ENCODE measurements at regions not wholly inside any gene's neighbourhood (a gene's known extent, or its start where the extent isn't known, plus 50 kb on each side); places are given as distances from the start of the nearest gene placed in this dataset.

GRCh38 chr13:23980160-23980551 is 82.9 kb upstream of the C1QTNF9B start:
- no peaks in the 10 kb centered on the region for H3K27me3 ChIP-seq (ENCODE audit: control insufficient read depth, insufficient read depth, low read length)
- whole genome bisulfite sequencing (ENCODE audit: insufficient coverage), result under 1% methylated on average over 20 of the region's 28 CpGs
- H3K36me3 ChIP-seq (ENCODE audit: control insufficient read depth, insufficient read depth, low read length), result no peaks in the 10 kb centered on the region
- H3K27ac ChIP-seq (ENCODE audit: low read length), result peak overlapping the region; percentile 78
- peaks cover 25% of the 10 kb centered on the region for H3K4me1 ChIP-seq (ENCODE audit: control insufficient read depth, insufficient read depth, low read length)
- peak overlapping the region; percentile 62 for H3K4me3 ChIP-seq (ENCODE audit: low read length)
- no peaks in the 10 kb centered on the region for H3K9me3 ChIP-seq (replicated peaks; ENCODE audit: control insufficient read depth, low read depth, low read length)
- peak; percentile 86 for DNase-seq

DNA sequence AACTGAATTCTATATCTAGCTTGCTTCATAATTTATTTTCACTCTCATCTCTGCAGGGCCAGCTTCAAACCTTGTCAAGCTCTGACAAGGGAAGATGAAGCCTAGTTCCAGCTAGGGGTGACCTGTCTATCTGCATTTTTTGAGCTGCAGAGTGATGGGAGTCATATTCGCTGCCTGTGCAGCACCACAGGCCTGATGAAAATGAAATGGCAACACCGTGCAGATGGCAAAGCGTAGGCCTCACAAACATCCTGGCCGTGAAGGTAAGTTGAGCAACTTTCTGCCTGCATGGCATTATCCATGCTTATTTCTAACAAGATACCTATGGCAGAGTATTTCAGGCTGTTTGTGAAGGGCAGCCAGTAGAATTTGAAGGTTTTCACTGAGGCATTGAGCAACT is 86.4 kb upstream of the C1QTNF9B start:
- Histone ChIP-seq H3K27me3 (ENCODE audit: control insufficient read depth, insufficient read depth, low read length) (no peaks in the 10 kb centered on the region), H3K4me3 (ENCODE audit: low read length) (no peak overlapping the region), H3K9me3 (replicated peaks; ENCODE audit: control insufficient read depth, low read depth, low read length) (no peaks in the 10 kb centered on the region), H3K4me1 (ENCODE audit: control insufficient read depth, insufficient read depth, low read length) (peaks cover 32% of the 10 kb centered on the region), H3K27ac (ENCODE audit: low read length) (no peak overlapping the region), H3K36me3 (ENCODE audit: control insufficient read depth, insufficient read depth, low read length) (no peaks in the 10 kb centered on the region)
- DNase-seq, result no peak
- WGBS (ENCODE audit: insufficient coverage), result 96% methylated on average over 3 of the region's 4 CpGs

DNA sequence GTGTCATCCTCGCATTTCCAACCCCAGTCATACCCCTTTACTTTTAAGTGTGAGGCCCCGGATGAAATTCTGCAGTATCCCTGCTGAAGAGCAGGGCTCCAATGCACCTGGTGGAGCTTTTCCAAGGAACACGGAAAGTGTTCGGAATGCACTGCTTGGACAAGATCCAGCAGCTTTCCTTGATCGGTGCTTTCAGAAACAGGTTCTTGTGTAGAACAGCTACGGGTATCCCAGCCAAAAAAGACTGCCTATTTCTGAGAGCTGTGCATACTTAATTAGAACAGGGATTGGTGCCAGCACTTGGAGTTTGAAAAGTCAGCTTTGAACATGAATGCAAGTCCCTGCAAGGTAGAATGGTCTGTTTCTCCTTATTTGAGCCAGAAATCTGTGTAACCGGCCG is 87.2 kb upstream of the C1QTNF9B start:
- H3K9me3 ChIP-seq (replicated peaks; ENCODE audit: control insufficient read depth, low read depth, low read length), result no peaks in the 10 kb centered on the region
- no peaks in the 10 kb centered on the region for H3K36me3 ChIP-seq (ENCODE audit: control insufficient read depth, insufficient read depth, low read length)
- WGBS (ENCODE audit: insufficient coverage), result 18% methylated on average over 7 of the region's 8 CpGs
- no peak overlapping the region for H3K4me3 ChIP-seq (ENCODE audit: low read length)
- H3K27ac ChIP-seq (ENCODE audit: low read length), result no peak overlapping the region
- no peaks in the 10 kb centered on the region for H3K27me3 ChIP-seq (ENCODE audit: control insufficient read depth, insufficient read depth, low read length)
- H3K4me1 ChIP-seq (ENCODE audit: control insufficient read depth, insufficient read depth, low read length), result peaks cover 26% of the 10 kb centered on the region
- no peak for DNase-seq

DNA sequence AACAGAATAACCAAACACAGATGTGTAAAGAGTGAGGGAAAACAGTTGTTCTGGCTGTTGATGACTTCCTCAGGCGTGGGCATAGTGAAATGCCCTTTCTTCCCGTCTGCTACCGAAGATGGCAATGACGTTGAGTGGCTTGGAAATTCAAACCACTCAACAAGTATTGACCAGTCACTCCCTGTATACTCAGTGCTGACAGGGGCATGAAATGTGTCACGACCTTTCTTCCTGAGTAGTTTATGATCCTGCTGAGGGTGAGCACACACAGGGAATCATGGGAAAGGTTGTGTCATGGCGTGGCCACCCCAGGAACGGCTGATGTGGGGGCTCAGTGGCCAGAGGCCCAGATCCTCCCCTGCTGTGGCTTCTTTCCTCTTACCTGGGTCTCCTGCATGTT is 87.8 kb upstream of the C1QTNF9B start:
- no peak overlapping the region for H3K4me3 ChIP-seq (ENCODE audit: low read length)
- WGBS (ENCODE audit: insufficient coverage), result 58% methylated on average over 2 of the region's 7 CpGs
- DNase-seq, result no peak
- H3K9me3 ChIP-seq (replicated peaks; ENCODE audit: control insufficient read depth, low read depth, low read length), result no peaks in the 10 kb centered on the region
- H3K27ac ChIP-seq (ENCODE audit: low read length), result no peak overlapping the region
- H3K27me3 ChIP-seq (ENCODE audit: control insufficient read depth, insufficient read depth, low read length), result no peaks in the 10 kb centered on the region
- H3K36me3 ChIP-seq (ENCODE audit: control insufficient read depth, insufficient read depth, low read length), result no peaks in the 10 kb centered on the region
- peaks cover 22% of the 10 kb centered on the region for H3K4me1 ChIP-seq (ENCODE audit: control insufficient read depth, insufficient read depth, low read length)

DNA sequence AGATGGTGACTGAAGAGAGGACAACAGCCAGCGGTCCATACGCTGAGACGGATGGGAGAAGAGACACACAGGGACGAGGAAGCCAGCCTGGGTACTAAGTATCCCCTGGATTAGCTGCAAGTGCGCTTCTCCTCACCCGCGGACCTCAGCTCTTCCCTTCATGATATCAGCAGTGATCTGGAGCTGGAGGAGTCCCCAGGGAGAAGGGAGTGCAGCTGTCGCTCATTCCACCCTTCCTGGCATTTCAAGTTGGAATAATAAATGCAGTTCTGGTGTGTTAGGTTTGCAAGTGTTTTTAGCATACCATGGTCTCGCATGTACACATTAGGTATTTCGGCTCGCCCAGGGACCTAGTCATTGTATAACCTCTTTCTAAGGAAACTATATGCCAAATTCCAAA is 88.5 kb upstream of the C1QTNF9B start:
- H3K4me1 ChIP-seq (ENCODE audit: control insufficient read depth, insufficient read depth, low read length), result peaks cover 22% of the 10 kb centered on the region
- H3K27ac ChIP-seq (ENCODE audit: low read length), result no peak overlapping the region
- peak; percentile 61 for DNase-seq
- H3K4me3 ChIP-seq (ENCODE audit: low read length), result no peak overlapping the region
- H3K36me3 ChIP-seq (ENCODE audit: control insufficient read depth, insufficient read depth, low read length), result no peaks in the 10 kb centered on the region
- no peaks in the 10 kb centered on the region for H3K9me3 ChIP-seq (replicated peaks; ENCODE audit: control insufficient read depth, low read depth, low read length)
- H3K27me3 ChIP-seq (ENCODE audit: control insufficient read depth, insufficient read depth, low read length), result no peaks in the 10 kb centered on the region
- 89% methylated on average over 3 of the region's 11 CpGs for WGBS (ENCODE audit: insufficient coverage)

DNA sequence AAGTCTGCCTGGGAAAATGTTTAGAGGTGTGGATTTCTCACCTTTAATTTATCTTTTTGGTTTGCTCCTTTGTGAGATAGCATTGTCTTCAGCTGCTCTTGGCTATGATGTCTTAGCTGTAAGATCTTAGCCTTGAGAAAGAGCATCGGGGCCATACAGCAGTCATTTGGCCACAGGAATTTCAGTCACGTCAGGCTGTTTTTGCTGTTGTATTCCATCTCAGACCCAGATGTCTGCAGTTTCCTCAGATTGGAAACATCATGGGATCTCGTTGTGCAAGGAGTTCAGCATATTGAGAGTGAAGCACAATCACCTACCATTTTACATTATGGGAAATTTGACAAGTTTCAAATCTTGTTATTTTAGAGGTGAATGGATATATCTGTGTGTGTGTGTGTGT is 89.3 kb upstream of the C1QTNF9B start:
- Histone ChIP-seq H3K27ac (ENCODE audit: low read length) (no peak overlapping the region), H3K4me3 (ENCODE audit: low read length) (no peak overlapping the region), H3K9me3 (replicated peaks; ENCODE audit: control insufficient read depth, low read depth, low read length) (no peaks in the 10 kb centered on the region), H3K27me3 (ENCODE audit: control insufficient read depth, insufficient read depth, low read length) (no peaks in the 10 kb centered on the region), H3K4me1 (ENCODE audit: control insufficient read depth, insufficient read depth, low read length) (peaks cover 26% of the 10 kb centered on the region), H3K36me3 (ENCODE audit: control insufficient read depth, insufficient read depth, low read length) (no peaks in the 10 kb centered on the region)
- peak; percentile 46 for DNase-seq
- 35% methylated on average over 2 of the region's 3 CpGs for WGBS (ENCODE audit: insufficient coverage)

DNA sequence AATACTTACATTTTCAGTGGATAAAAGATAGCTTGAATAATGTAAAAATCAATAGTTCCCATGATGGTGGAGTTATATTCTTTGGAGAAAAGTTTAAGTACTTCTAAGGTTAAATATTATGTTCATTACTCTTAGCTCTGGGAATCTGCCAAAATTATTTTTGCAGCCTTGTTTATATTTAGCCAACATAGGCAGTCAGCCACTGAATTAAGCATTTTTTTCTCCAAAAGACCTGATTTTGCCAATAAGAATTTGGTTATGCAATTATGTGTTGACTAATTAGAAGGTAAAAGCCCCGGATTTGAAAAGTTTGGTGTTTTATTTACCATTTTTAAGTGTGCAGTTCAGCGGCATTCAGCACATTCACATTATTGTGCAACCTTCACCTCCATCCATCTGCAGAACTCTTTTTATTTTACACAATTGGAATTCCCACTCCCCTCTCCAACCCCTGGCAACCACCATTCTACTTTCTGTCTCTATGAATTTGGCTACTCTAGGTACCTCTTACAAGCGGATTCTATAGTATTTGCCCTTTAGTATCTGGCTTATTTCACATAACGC is 90.1 kb upstream of the C1QTNF9B start:
- WGBS (ENCODE audit: insufficient coverage), result 36% methylated on average over 1 of the region's 4 CpGs
- H3K27ac ChIP-seq (ENCODE audit: low read length), result no peak overlapping the region

GRCh38 chr13:23988546-23989122 is 91.3 kb upstream of the C1QTNF9B start:
- WGBS (ENCODE audit: insufficient coverage), result no CpG with 5 or more reads among the region's 4 CpGs

More for the DNA sequence above, 90.1 kb upstream of the C1QTNF9B start:
- Histone ChIP-seq H3K4me1 (ENCODE audit: control insufficient read depth, insufficient read depth, low read length) (peaks cover 31% of the 10 kb centered on the region), H3K36me3 (ENCODE audit: control insufficient read depth, insufficient read depth, low read length) (no peaks in the 10 kb centered on the region), H3K4me3 (ENCODE audit: low read length) (no peak overlapping the region), H3K27me3 (ENCODE audit: control insufficient read depth, insufficient read depth, low read length) (no peaks in the 10 kb centered on the region), H3K9me3 (replicated peaks; ENCODE audit: control insufficient read depth, low read depth, low read length) (no peaks in the 10 kb centered on the region)
- DNase-seq, result peak; percentile 46

GRCh38 chr13:23990455-23990854 is 93.2 kb upstream of the C1QTNF9B start:
- no peak overlapping the region for H3K27ac ChIP-seq (ENCODE audit: low read length)
- no peaks in the 10 kb centered on the region for H3K9me3 ChIP-seq (replicated peaks; ENCODE audit: control insufficient read depth, low read depth, low read length)
- no peak overlapping the region for H3K4me3 ChIP-seq (ENCODE audit: low read length)
- H3K27me3 ChIP-seq (ENCODE audit: control insufficient read depth, insufficient read depth, low read length), result no peaks in the 10 kb centered on the region
- WGBS (ENCODE audit: insufficient coverage), result no CpG with 5 or more reads among the region's 2 CpGs
- no peaks in the 10 kb centered on the region for H3K36me3 ChIP-seq (ENCODE audit: control insufficient read depth, insufficient read depth, low read length)
- no peak for DNase-seq
- peaks cover 34% of the 10 kb centered on the region for H3K4me1 ChIP-seq (ENCODE audit: control insufficient read depth, insufficient read depth, low read length)

More at GRCh38 chr13:23988546-23989122, 91.3 kb upstream of the C1QTNF9B start:
- Histone ChIP-seq H3K27ac (ENCODE audit: low read length) (no peak overlapping the region), H3K4me3 (ENCODE audit: low read length) (no peak overlapping the region), H3K4me1 (ENCODE audit: control insufficient read depth, insufficient read depth, low read length) (peaks cover 39% of the 10 kb centered on the region), H3K9me3 (replicated peaks; ENCODE audit: control insufficient read depth, low read depth, low read length) (no peaks in the 10 kb centered on the region), H3K36me3 (ENCODE audit: control insufficient read depth, insufficient read depth, low read length) (no peaks in the 10 kb centered on the region), H3K27me3 (ENCODE audit: control insufficient read depth, insufficient read depth, low read length) (no peaks in the 10 kb centered on the region)
- DNase-seq, result no peak

GRCh38 chr13:23991119-23991518 is 93.8 kb upstream of the C1QTNF9B start:
- no peaks in the 10 kb centered on the region for H3K27me3 ChIP-seq (ENCODE audit: control insufficient read depth, insufficient read depth, low read length)
- no peaks in the 10 kb centered on the region for H3K36me3 ChIP-seq (ENCODE audit: control insufficient read depth, insufficient read depth, low read length)
- WGBS (ENCODE audit: insufficient coverage), result 59% methylated on average over 2 of the region's 3 CpGs
- H3K27ac ChIP-seq (ENCODE audit: low read length), result no peak overlapping the region
- no peak overlapping the region for H3K4me3 ChIP-seq (ENCODE audit: low read length)
- DNase-seq, result no peak
- no peaks in the 10 kb centered on the region for H3K9me3 ChIP-seq (replicated peaks; ENCODE audit: control insufficient read depth, low read depth, low read length)
- H3K4me1 ChIP-seq (ENCODE audit: control insufficient read depth, insufficient read depth, low read length), result peaks cover 32% of the 10 kb centered on the region

All from muscle of leg (tissue), 3 donors.